Coronary artery (tissue), 2 donors: ENCODE measurements at regions not wholly inside any gene's neighbourhood (a gene's known extent, or its start where the extent isn't known, plus 50 kb on each side); places are given as distances from the start of the nearest gene placed in this dataset.
A peak's percentile ranks its signal among the peaks of the same experiment; 100 is the strongest.

Source experiments
- DNase-seq: peaks from one replicate; pipeline ENCODE4 v3.0.0-alpha.2; 2017; ENCODE audit warnings: low spot score
- H3K27ac ChIP-seq, 2 donors: fragments of 200-600 bp; sonication (generic); one replicate each; pipeline ENCODE4 v1.5.1; 2016 to 2019
- H3K4me3 ChIP-seq: fragments of 200-600 bp; sonication (generic); 2 replicates; pipeline ENCODE4 v1.5.1; 2016; ENCODE audit warnings: mild to moderate bottlenecking, moderate library complexity
- CTCF ChIP-seq: fragments of 200-600 bp; sonication (generic); IDR thresholded peaks from one replicate; pipeline ENCODE4 v1.5.1; 2019; ENCODE audit warnings: antibody characterized with exemption

GRCh38 chr9:115386963-115387770 is 269.2 kb upstream of the TNC start:
- peak overlapping the region; percentile 54 to 66 for H3K27ac ChIP-seq
- no peak overlapping the region for H3K4me3 ChIP-seq
- DNase-seq: no peak
- TF ChIP-seq CTCF: no peak

- TF ChIP-seq CTCF: no peak
- H3K4me3 ChIP-seq: no peak overlapping the region
- no peak for DNase-seq
- no peak overlapping the region for H3K27ac ChIP-seq
These were observed 273.3 kb upstream of the TNC start for GRCh38 chr9:115391168-115391825.

- Histone ChIP-seq H3K27ac (peak overlapping the region; percentile 21 to 27), H3K4me3 (no peak overlapping the region)
- no peak for DNase-seq
- no peak for TF ChIP-seq CTCF
These were observed 276.2 kb upstream of the TNC start for GRCh38 chr9:115393976-115394775.

- DNase-seq: no peak
- Histone ChIP-seq H3K27ac (peak overlapping the region in 1 of 2 donors; percentile 7), H3K4me3 (no peak overlapping the region)
- TF ChIP-seq CTCF: no peak
These were observed 277.6 kb upstream of the TNC start for GRCh38 chr9:115395511-115396021.

- Histone ChIP-seq H3K27ac (no peak overlapping the region), H3K4me3 (no peak overlapping the region)
- TF ChIP-seq CTCF: no peak
- no peak for DNase-seq
These were observed 278.1 kb upstream of the TNC start for GRCh38 chr9:115396071-115396529.

GRCh38 chr9:115397591-115398312 is 279.8 kb upstream of the TNC start:
- TF ChIP-seq CTCF: no peak
- no peak overlapping the region for H3K4me3 ChIP-seq
- no peak for DNase-seq
- H3K27ac ChIP-seq: no peak overlapping the region
